A673 (cell line): ENCODE measurements at regions not wholly inside any gene's neighbourhood (a gene's known extent, or its start where the extent isn't known, plus 50 kb on each side); places are given as distances from the start of the nearest gene placed in this dataset.

Experiments
- EZH2 ChIP-seq: fragments of 200-600 bp; sonication (generic); IDR thresholded peaks from 2 replicates; pipeline ENCODE4 v1.6.1; 2017; ENCODE audit warnings: borderline replicate concordance, low read depth, mild to moderate bottlenecking, mixed read lengths, antibody characterized with exemption, low read length; ENCODE audit not compliant: poor library complexity, severe bottlenecking
- TF ChIP-seq, protein P1 (sequence below): fragments of 300-800, 200-600 bp; sonication (generic); conservative IDR thresholded peaks from 2 replicates; pipeline ENCODE4 v1.5.1; 2017; ENCODE audit warnings: low read depth, mild to moderate bottlenecking, antibody characterized with exemption, low read length, moderate library complexity, mixed read lengths

GRCh38 chr2:56444339-56444738 is 260.5 kb downstream of the CCDC85A start:
- TF ChIP-seq, protein P1, sequence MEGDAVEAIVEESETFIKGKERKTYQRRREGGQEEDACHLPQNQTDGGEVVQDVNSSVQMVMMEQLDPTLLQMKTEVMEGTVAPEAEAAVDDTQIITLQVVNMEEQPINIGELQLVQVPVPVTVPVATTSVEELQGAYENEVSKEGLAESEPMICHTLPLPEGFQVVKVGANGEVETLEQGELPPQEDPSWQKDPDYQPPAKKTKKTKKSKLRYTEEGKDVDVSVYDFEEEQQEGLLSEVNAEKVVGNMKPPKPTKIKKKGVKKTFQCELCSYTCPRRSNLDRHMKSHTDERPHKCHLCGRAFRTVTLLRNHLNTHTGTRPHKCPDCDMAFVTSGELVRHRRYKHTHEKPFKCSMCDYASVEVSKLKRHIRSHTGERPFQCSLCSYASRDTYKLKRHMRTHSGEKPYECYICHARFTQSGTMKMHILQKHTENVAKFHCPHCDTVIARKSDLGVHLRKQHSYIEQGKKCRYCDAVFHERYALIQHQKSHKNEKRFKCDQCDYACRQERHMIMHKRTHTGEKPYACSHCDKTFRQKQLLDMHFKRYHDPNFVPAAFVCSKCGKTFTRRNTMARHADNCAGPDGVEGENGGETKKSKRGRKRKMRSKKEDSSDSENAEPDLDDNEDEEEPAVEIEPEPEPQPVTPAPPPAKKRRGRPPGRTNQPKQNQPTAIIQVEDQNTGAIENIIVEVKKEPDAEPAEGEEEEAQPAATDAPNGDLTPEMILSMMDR: no peak
- no peak for TF ChIP-seq EZH2
